HUES6 (cell line): ENCODE measurements at regions not wholly inside any gene's neighbourhood (a gene's known extent, or its start where the extent isn't known, plus 50 kb on each side); places are given as distances from the start of the nearest gene placed in this dataset.

ENCODE experiments used
- H3K27ac ChIP-seq: 2 replicates; pipeline ENCODE4 v1.7.0; 2013; ENCODE audit warnings: low read depth, mild to moderate bottlenecking, low read length, inconsistent platforms
- H3K27me3 ChIP-seq: 2 replicates; pipeline ENCODE4 v1.6.1; 2013; ENCODE audit warnings: low read length; ENCODE audit not compliant: control insufficient read depth, insufficient read depth
- H3K36me3 ChIP-seq: 2 replicates; pipeline ENCODE4 v1.6.1; 2013; ENCODE audit warnings: low read length; ENCODE audit not compliant: control insufficient read depth, insufficient read depth
- H3K4me1 ChIP-seq: 2 replicates; pipeline ENCODE4 v1.6.1; 2013; ENCODE audit warnings: low read length; ENCODE audit not compliant: control insufficient read depth, insufficient read depth
- H3K4me3 ChIP-seq: 2 replicates; pipeline ENCODE4 v1.5.1; 2013; ENCODE audit warnings: low read depth, low read length
- H3K9ac ChIP-seq: one replicate; pipeline ENCODE4 v1.6.1; 2013; ENCODE audit warnings: mild to moderate bottlenecking, low read length
- H3K9me3 ChIP-seq: 2 replicates; pipeline ENCODE4 v1.6.1; 2013; ENCODE audit warnings: low read depth, low read length; ENCODE audit not compliant: control insufficient read depth, insufficient read depth

- no peaks in the 10 kb centered on the region for H3K27me3 ChIP-seq
- H3K36me3 ChIP-seq = no peaks in the 10 kb centered on the region
- H3K27ac ChIP-seq = no peak overlapping the region
- no peaks in the 10 kb centered on the region for H3K9me3 ChIP-seq
- H3K4me1 ChIP-seq = no peaks in the 10 kb centered on the region
- H3K9ac ChIP-seq = no peak overlapping the region
- no peak overlapping the region for H3K4me3 ChIP-seq
These were observed 151.3 kb downstream of the MAF start for GRCh38 chr16:79449067-79449769.

- Histone ChIP-seq H3K27me3 (no peaks in the 10 kb centered on the region), H3K9me3 (no peaks in the 10 kb centered on the region), H3K9ac (no peak overlapping the region), H3K4me1 (no peaks in the 10 kb centered on the region), H3K36me3 (no peaks in the 10 kb centered on the region), H3K27ac (no peak overlapping the region), H3K4me3 (no peak overlapping the region)
These were observed 156.0 kb downstream of the MAF start for GRCh38 chr16:79444572-79444971.

DNA sequence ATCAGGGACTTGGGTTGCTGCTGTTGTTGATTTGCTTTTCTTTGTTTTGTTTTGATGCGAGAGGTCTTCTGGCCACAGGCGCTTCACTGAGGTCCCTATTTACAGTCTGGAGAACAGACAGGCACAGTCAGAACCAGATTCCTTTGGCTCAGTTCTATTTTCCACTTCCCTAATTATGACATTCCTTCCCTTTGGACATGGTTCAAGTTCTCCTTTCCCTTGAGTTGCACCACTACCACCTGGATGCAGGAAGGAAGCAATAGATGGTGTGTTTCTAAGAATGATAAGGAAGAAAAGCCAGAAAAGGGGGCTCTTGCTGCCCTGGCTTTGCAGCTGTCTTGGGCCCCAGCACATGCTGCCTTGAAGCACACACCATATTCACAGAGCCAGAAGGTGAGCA, 160.6 kb downstream of the MAF start:
- no peaks in the 10 kb centered on the region for H3K36me3 ChIP-seq

GRCh38 chr16:79437764-79438751, 162.5 kb downstream of the MAF start:
- Histone ChIP-seq H3K4me3 (no peak overlapping the region; the same call in 1 of the 2 replicates), H3K9ac (no peak overlapping the region), H3K27me3 (no peaks in the 10 kb centered on the region; the same call in 1 of the 2 replicates)

More for the DNA sequence above, 160.6 kb downstream of the MAF start:
- Histone ChIP-seq H3K4me1 (peaks cover 18% of the 10 kb centered on the region), H3K4me3 (no peak overlapping the region), H3K9ac (no peak overlapping the region), H3K27me3 (no peaks in the 10 kb centered on the region; the same call in 1 of the 2 replicates), H3K27ac (no peak overlapping the region), H3K9me3 (no peaks in the 10 kb centered on the region)

DNA sequence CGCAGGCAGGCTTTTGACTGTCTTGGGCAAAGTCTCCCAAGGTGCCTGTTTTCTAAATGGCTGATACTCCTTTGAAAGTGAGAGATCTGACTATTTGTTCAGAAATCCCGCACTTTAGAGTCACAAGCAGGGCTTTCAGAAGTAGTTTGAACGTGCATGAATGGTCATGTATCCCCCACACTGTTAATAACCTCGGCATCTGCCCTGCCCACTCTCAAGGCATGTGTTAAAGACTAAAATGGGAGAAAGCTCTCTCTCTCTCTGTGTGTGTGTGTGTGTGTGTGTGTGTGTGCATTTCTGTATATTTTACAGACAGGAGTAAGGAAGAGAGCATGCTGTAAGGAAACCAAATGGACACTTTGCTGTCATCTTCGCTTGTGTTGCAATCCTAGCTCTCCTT, 163.7 kb downstream of the MAF start:
- Histone ChIP-seq H3K27ac (no peak overlapping the region), H3K36me3 (no peaks in the 10 kb centered on the region), H3K4me1 (peaks cover 18% of the 10 kb centered on the region), H3K27me3 (no peaks in the 10 kb centered on the region; the same call in 1 of the 2 replicates), H3K4me3 (no peak overlapping the region), H3K9ac (no peak overlapping the region), H3K9me3 (no peaks in the 10 kb centered on the region)

More at GRCh38 chr16:79437764-79438751, 162.5 kb downstream of the MAF start:
- peaks cover 18% of the 10 kb centered on the region for H3K4me1 ChIP-seq
- H3K9me3 ChIP-seq = no peaks in the 10 kb centered on the region
- H3K36me3 ChIP-seq = no peaks in the 10 kb centered on the region
- no peak overlapping the region for H3K27ac ChIP-seq

DNA sequence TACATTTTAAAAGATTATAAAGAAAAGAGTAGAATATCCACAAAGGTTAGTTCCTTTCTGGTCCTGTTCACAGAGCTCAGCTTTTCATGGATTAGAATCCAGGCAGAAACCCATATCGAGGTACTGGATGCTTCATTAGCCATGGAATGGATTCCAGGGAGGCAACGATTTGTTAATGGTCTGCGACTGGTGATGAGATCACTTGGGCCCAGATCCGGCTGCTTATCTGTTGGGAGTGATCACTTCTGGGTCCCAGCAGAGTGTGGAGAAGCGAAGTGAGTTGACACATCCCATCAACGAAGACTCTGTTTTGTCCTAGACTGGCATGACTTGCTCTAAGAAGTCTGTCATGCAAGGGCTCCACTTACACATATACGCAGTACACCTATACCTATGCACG, 165.8 kb downstream of the MAF start:
- Histone ChIP-seq H3K4me3 (no peak overlapping the region), H3K9me3 (no peaks in the 10 kb centered on the region), H3K4me1 (peaks cover 26% of the 10 kb centered on the region), H3K27me3 (no peaks in the 10 kb centered on the region; the same call in 1 of the 2 replicates), H3K36me3 (no peaks in the 10 kb centered on the region), H3K27ac (no peak overlapping the region), H3K9ac (no peak overlapping the region)

DNA sequence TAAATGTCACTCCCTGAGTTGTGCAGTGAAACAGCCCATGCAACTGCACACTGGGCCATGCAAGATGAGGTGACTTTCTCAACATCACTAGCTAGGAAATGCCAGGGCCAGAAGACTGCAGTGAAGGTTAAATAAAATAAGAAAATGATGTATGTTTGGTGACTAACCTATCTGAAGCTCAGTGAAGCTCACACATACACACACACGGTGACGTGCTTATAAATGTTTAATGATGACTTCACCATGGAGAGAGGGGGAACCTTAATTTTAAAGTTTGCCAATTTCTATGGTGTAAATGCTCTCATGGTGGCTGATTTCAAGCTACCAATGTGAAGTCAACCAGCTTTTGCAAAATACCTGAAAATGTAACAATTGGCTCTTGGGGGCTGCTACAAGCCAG, 166.4 kb downstream of the MAF start:
- Histone ChIP-seq H3K9ac (no peak overlapping the region), H3K36me3 (no peaks in the 10 kb centered on the region), H3K27ac (no peak overlapping the region), H3K4me1 (peaks cover 32% of the 10 kb centered on the region), H3K9me3 (no peaks in the 10 kb centered on the region), H3K4me3 (no peak overlapping the region), H3K27me3 (no peaks in the 10 kb centered on the region; the same call in 1 of the 2 replicates)

- Histone ChIP-seq H3K9ac (no peak overlapping the region), H3K9me3 (no peaks in the 10 kb centered on the region), H3K27me3 (no peaks in the 10 kb centered on the region), H3K4me3 (no peak overlapping the region), H3K36me3 (no peaks in the 10 kb centered on the region), H3K4me1 (peaks cover 14% of the 10 kb centered on the region; the same call in 1 of the 2 replicates), H3K27ac (no peak overlapping the region)
These were observed 168.6 kb downstream of the MAF start for GRCh38 chr16:79431923-79432322.

DNA sequence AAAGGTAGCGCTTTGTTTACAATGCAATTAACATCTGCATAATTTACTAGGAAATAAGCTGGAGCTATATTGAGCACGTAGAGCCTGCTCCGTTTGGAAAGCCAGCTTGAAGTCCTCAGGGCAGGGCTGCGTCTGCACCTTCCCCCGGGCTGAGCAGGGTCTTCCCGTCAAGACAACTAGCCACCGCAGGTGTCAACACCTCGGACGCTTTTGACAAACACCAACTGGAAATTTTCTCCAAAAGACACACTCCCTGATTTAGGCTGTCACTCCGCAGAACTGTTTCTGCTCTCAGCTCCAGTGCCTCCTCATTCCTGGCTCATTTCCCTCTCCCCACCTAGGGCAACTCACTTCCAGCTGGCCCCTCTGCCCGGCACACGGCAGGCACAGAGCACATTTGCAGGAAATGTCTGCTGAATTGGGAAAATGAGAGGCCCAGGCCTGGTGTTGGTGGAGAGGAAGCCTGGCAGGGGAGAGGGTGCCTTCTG, 170.3 kb downstream of the MAF start:
- H3K9me3 ChIP-seq = no peaks in the 10 kb centered on the region
- no peaks in the 10 kb centered on the region for H3K27me3 ChIP-seq
- H3K9ac ChIP-seq = no peak overlapping the region
- no peak overlapping the region for H3K4me3 ChIP-seq
- H3K27ac ChIP-seq = no peak overlapping the region
- H3K4me1 ChIP-seq = peaks cover 14% of the 10 kb centered on the region; the same call in 1 of the 2 replicates
- no peaks in the 10 kb centered on the region for H3K36me3 ChIP-seq

DNA sequence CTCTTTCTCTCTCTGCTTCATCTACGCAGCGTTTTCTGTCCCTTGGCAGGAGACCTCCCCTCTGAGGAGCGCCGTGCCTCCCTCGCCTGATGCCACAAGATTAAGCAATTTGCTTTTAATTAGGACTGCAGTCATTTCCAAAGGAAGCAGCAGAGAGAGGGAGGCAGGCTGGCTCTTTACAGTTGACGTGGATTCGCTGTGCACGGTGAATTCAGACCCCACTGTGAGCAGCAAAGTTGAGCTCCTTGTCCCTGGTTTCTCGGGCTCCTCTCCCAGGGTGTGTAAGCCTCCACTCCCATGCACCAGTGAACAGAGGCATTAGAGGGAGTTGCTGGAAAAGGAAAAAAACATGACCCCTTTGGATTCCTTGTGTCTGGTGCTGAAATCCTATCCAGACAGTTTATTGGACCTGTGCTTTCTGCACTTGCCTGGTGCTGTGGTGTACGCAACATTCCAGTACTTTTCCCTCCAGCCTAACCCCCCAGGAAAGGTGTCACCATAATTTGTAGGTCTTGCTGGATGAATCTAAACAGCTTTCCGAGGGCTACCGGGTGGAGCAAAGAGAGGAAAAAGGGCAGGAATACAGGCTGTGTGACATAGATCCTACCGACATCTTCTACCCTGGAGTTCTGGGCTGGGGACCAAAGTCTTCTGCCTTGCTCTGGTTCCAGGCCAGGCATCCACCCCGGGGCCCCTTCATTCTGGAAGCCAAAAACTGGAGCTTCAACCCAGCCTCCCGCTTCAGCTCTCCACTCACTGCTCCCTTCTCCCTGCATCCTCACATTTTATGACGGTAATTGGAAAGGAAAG, 171.0 kb downstream of the MAF start:
- Histone ChIP-seq H3K27me3 (no peaks in the 10 kb centered on the region), H3K36me3 (no peaks in the 10 kb centered on the region), H3K4me1 (peaks cover 14% of the 10 kb centered on the region; the same call in 1 of the 2 replicates), H3K9ac (no peak overlapping the region), H3K9me3 (no peaks in the 10 kb centered on the region), H3K27ac (no peak overlapping the region), H3K4me3 (no peak overlapping the region)
